GM21447 (cell line): ENCODE measurements at regions not wholly inside any gene's neighbourhood (a gene's known extent, or its start where the extent isn't known, plus 50 kb on each side); places are given as distances from the start of the nearest gene placed in this dataset.
"Not testable (repeated sequence)": the region's sequence is repeated elsewhere in the genome, so short reads cannot be mapped to it uniquely, and the experiment has no call there.

ENCODE experiments used
- ATAC-seq: cut with Tn5 transposase; IDR thresholded peaks from one replicate; pipeline ENCODE4 v1.9.1; 2021; ENCODE audit not compliant: unreplicated experiment

GRCh38 chr14:48622980-48623379 is 947.6 kb upstream of the MDGA2 start:
- no peak for ATAC-seq

DNA sequence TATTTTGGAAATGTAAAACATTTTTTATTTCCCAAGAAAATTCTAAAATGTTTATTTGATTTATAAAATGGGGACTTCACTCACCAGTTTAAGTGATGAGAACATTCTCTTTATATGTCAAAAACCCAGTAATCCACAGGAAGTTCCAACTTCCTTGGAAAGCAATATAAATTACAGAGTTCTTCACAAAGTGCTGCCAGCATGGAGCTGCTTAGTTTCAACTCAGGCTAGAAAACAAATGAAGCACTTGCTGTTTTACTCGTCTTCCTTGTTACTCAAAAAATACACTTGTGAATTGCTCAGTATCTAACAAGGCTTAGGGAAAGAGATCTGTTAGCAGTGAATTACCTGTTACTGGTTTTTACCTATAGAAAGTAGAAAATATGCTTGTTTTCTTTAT is 942.7 kb upstream of the MDGA2 start:
- ATAC-seq, result no peak

DNA sequence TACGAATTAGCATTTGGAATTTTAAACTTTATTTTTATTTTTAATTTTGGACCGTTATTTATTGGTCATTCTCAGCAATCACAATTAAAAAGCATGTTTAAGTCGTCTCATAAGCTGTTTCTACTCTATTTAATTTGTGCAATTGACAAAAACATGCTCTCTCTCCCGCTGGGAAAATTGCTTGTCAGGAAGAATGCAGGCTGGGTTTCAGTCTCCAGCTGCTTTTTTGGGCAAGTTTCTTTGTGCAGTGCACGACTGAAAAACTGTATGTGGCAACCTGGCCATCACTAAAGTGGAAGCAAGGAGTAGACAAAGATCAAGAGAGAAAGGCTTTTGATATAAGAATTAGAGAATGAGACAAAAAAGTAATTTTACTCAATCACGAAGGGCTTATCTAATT is 941.5 kb upstream of the MDGA2 start:
- ATAC-seq, result no peak

DNA sequence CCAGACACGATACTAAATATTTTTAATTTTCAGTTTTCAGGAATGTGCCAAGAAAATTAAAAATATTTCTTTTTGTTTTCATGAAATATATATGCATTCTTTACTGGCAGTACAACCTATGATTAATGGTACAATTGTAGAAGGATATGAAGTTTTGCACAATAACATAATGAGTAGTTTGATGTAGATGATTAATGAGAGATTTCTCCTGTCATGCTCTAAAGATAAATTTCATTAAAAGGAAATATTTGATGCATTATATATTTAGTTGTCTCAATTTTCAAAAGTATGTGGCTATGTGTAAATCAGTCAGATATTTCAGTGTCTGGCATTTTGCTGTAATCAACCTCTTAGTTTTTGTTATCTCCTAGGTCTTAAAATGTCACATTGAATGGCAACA is 940.2 kb upstream of the MDGA2 start:
- ATAC-seq, result no peak

- no peak for ATAC-seq
These were observed 938.6 kb upstream of the MDGA2 start for GRCh38 chr14:48614003-48614402.

DNA sequence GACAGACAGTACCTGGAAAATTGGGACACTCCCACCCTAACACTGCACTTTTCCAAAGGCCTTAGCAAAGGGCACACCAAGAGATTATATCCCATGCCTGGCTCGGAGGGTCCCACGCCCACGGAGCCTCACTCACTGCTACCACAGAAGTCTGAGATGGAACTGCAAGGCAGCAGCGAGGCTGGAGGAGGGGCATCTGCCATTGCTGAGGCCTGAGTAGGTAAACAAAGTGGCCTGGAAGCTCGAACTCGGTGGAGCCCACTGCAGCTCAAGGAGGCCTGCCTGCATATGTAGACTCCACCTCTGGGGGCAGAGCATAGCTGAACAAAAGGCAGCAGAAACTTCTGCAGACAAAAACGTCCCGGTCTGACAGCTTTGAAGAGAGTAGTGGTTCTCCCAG is 931.6 kb upstream of the MDGA2 start:
- ATAC-seq, result not testable (repeated sequence)

GRCh38 chr14:48598458-48598857 is 923.1 kb upstream of the MDGA2 start:
- ATAC-seq, result no peak

- ATAC-seq, result no peak
These were observed 910.7 kb upstream of the MDGA2 start for GRCh38 chr14:48586099-48586498.

DNA sequence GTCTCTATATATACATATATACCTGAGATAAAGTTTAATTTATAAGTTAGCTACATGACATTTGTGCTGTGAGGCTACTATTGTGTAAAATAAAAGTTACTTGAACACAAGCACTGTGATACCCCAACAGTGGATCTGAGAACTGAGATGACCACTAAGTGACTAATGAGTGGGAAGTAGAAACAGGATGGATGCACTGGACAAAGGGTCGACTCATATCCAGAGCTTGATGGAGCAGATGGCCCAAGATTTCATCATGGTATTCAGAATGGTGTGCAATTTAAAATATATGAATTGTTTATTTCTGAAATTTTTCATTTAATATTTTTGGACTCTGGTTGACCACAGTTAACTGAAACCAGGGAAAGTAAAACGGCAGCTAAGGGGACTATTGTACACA is 908.6 kb upstream of the MDGA2 start:
- ATAC-seq, result peak; percentile 79

DNA sequence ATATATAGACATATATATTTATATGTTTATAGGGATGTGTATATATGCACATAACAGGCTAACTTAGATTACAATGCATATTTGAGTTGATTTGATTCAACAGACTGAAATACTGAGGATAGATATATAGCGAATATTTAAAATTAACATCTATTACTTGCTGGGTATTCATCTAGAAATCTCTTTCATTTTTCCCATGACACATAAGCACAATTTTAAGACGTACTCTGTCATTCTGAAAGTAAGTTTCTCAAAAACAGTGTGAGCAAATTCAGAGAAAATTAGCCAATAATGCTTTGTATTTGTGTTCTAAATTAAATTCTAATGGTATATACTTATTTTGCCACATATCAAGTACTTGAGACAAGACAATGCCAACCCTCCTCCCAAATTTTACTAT is 907.5 kb upstream of the MDGA2 start:
- peak; percentile 49 for ATAC-seq

GRCh38 chr14:48580692-48581091 is 905.3 kb upstream of the MDGA2 start:
- no peak for ATAC-seq

- no peak for ATAC-seq
These were observed 900.4 kb upstream of the MDGA2 start for GRCh38 chr14:48575772-48576171.

DNA sequence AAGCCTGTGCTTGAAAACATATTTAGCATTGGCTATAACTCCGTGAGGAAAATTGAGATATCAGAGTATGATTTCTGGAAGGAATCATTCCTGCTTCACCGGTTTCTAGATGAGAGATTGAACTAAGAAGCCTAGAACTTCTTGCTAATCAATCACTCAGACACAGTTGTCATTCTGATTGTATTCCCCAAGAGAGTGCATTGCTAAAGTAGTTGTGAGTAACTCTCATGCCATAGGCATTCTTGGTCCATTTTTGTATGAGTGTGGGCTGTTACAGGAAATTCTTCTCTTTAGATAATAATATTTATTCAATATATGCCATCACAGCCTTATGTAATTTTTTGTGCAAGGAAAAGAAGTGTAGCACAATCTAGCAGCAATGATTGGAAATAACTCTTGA is 893.3 kb upstream of the MDGA2 start:
- ATAC-seq, result no peak

DNA sequence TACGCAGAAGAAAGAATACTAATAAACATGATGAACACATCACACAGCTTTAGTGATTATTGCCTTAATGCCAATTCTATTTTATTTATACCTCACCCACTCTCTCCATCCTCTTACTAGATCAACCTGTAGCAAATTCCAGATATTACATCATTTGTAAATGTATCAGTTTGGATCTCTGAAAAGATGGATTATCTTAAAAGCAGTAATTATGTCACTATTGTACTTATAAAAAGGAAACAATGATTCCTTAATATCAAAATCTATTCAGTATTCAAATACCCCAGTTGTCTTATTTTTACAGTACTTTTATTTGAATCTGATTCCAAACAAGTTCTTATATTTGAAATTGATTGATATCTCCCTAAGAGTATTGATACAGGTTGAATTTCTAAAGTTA is 892.8 kb upstream of the MDGA2 start:
- no peak for ATAC-seq

DNA sequence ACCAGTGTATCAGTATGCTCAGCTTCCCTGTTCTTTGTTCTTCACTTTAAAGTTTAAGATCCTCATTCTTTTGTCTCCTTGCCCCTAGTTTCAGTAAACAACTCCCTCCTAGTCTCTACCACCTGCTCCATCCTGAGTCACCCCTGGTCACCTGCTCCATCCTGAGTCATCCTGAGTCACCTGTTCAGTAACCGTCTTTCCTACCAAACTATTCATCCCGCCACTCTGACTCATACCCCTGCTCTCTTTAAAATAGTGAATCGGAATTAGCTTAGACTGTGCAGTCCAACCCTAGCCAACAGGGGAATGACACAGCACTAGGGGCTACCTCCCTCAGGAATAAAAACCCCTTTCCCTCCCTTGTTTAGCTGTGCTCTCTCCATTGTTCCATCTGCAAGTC is 888.1 kb upstream of the MDGA2 start:
- ATAC-seq, result no peak

DNA sequence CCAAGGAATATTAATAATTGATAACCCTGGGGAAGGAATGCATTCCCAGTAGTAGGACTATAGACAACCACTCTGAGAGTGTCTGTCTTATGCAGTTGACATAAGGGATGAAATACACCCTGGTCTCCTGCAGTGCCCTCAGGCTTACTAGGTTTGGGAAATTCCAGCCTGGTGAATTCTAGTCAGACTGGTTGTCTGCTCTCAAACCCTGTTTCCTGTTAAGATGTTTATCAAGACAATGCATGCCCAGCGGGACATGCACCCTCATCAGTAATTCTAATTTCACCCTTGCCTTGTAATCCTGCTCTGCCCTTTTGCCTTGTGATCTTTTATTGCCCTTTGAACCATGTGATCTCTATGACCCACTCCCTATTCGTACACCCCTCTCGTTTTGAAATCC is 886.0 kb upstream of the MDGA2 start:
- not testable (repeated sequence) for ATAC-seq

DNA sequence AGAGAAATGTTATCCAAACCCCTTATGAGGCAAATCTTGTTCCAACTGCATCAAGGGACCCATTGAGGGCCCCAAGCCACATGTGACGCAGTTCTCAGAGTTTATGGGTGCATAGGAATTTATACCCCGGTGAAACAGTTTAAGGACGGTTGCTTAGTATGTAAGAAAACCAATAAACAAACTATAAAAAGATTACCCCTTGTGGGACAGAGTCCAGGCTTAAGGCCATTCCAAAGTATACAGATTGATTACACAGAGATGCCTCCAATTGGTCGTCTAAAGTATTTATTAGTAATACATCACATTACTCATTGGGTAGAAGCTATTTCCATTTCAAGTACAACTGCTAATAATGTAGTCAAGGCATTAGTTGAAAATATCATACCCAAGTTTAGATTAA is 885.0 kb upstream of the MDGA2 start:
- ATAC-seq, result no peak

GRCh38 chr14:48553443-48553842 is 878.0 kb upstream of the MDGA2 start:
- no peak for ATAC-seq

DNA sequence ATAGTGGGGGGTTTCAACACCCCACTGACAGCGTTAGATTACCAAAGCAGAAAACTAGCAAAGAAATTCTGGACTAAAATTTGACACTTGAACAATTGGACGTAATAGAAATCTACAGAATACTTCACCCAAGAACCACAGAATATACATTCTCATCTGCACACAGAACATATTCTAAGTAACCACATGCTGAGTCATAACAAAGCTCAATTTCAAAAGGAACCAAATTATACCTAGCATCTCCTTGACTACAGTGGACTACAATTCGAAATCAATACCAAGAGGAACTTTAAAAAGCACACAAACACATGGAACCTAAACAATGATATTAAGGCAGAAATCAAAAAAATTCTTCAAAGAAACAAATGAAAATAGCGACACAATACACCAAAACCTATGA is 871.6 kb upstream of the MDGA2 start:
- ATAC-seq, result no peak

- no peak for ATAC-seq
These were observed 862.2 kb upstream of the MDGA2 start for GRCh38 chr14:48537600-48537999.

DNA sequence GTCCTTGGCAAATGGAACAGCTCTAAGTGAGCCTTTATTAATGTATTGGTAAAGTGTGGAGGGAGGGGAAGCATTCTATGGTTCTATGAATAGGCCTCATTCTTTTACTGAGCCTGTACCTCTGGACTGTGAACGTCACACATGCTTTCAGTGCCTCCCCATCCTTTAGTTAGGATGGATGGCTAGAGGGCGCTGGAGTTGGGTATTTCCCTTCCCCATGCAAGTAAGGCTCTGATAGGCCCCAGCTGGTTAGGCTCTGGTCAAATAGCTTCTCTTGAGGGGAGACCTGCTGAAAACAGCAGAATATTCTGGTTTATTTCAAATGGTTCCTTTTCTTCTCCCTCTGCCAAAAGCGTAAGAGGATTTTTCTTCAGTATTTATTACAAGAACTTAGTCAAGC is 860.9 kb upstream of the MDGA2 start:
- ATAC-seq, result no peak

DNA sequence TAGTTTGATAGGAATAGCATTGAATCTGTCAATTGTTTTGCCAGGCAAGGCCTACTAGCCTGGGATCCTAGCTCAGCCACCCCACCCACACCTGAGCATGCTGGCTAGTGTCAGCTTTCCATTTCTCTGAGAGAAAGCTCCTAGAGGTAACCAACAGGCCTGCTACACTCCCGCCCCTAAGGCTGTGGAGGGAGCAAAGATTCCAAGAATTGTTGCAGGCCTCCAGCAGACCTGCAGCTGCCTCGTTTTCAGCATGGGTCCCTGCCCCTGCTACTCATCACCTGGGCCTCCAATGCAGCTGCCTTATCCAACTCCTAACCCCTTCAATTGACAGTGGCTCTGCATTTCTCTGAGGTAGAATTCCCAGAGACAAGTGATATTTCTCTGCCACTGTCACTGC is 852.4 kb upstream of the MDGA2 start:
- ATAC-seq, result no peak

- no peak for ATAC-seq
These were observed 850.9 kb upstream of the MDGA2 start for GRCh38 chr14:48526307-48526706.

- no peak for ATAC-seq
These were observed 829.5 kb upstream of the MDGA2 start for GRCh38 chr14:48504921-48505320.
